ENCODE measurements at regions not wholly inside any gene's neighbourhood (a gene's known extent, or its start where the extent isn't known, plus 50 kb on each side); places are given as distances from the start of the nearest gene placed in this dataset.

DNA sequence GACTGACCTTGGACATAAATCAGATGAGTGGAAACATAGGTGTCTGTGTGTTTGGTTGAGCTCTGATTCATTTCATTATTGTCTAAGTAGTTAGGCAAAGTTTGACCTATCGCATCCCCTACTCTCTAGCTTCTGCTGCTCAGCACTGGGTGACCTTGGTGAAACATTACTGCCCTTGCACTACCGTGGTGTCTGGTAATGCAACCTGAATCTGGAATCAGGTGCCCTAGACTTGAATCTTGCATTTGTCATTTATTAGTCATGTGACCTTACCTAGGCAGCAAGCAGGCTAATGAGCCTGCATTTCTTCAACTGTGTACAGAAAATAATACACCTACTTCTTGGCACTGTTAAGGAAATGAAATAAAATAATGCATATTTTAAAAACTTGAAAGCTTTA is 242.3 kb upstream of the BLID start:
- TF ChIP-seq, protein P1, sequence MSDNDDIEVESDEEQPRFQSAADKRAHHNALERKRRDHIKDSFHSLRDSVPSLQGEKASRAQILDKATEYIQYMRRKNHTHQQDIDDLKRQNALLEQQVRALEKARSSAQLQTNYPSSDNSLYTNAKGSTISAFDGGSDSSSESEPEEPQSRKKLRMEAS (IDR thresholded peaks at IDR 0.05) = no peak
- TF ChIP-seq, protein P2, sequence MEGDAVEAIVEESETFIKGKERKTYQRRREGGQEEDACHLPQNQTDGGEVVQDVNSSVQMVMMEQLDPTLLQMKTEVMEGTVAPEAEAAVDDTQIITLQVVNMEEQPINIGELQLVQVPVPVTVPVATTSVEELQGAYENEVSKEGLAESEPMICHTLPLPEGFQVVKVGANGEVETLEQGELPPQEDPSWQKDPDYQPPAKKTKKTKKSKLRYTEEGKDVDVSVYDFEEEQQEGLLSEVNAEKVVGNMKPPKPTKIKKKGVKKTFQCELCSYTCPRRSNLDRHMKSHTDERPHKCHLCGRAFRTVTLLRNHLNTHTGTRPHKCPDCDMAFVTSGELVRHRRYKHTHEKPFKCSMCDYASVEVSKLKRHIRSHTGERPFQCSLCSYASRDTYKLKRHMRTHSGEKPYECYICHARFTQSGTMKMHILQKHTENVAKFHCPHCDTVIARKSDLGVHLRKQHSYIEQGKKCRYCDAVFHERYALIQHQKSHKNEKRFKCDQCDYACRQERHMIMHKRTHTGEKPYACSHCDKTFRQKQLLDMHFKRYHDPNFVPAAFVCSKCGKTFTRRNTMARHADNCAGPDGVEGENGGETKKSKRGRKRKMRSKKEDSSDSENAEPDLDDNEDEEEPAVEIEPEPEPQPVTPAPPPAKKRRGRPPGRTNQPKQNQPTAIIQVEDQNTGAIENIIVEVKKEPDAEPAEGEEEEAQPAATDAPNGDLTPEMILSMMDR (IDR thresholded peaks at IDR 0.05; ENCODE audit: low read depth, low read length, missing input control) = no peak
- TF ChIP-seq HNF4A (conservative IDR thresholded peaks at IDR 0.05) (no peak), GABPA (IDR thresholded peaks at IDR 0.05 in 1 of 2, conservative IDR thresholded peaks at IDR 0.05 in 1 of 2) (no peak)
